ENCODE measurements at regions not wholly inside any gene's neighbourhood (a gene's known extent, or its start where the extent isn't known, plus 50 kb on each side); places are given as distances from the start of the nearest gene placed in this dataset.

- H3K4me3 Mint-ChIP-seq = no peak overlapping the region
- H3K4me1 Mint-ChIP-seq = peaks cover 6% of the 10 kb centered on the region
- no peaks in the 10 kb centered on the region for H3K36me3 Mint-ChIP-seq
- ChIA-PET CTCF (no interaction called here), POLR2A (no interaction called here)
- DNase-seq (ENCODE audit: low spot score) = no peak
- TF ChIP-seq CDX4 (CRISPR knock-in tag; IDR thresholded peaks at IDR 0.05; ENCODE audit: borderline replicate concordance) (no peak), RELA (CRISPR knock-in tag; IDR thresholded peaks at IDR 0.05; ENCODE audit: borderline replicate concordance) (no peak), NFYB (CRISPR knock-in tag; conservative IDR thresholded peaks at IDR 0.05; ENCODE audit: low read depth) (no peak), KAT7 (CRISPR knock-in tag; IDR thresholded peaks at IDR 0.05; ENCODE audit: borderline replicate concordance) (no peak), NFATC4 (CRISPR knock-in tag; IDR thresholded peaks at IDR 0.05) (no peak), IRF2 (CRISPR knock-in tag; IDR thresholded peaks at IDR 0.05; ENCODE audit: borderline replicate concordance, low read depth) (no peak), ZNF232 (CRISPR knock-in tag; IDR thresholded peaks at IDR 0.05) (no peak), SP1 (CRISPR knock-in tag; conservative IDR thresholded peaks at IDR 0.05) (no peak), IRF1 (CRISPR knock-in tag; IDR thresholded peaks at IDR 0.05) (no peak), ZNF425 (CRISPR knock-in tag; conservative IDR thresholded peaks at IDR 0.05) (no peak), ZNF396 (CRISPR knock-in tag; IDR thresholded peaks at IDR 0.05; ENCODE audit: borderline replicate concordance) (no peak), NR3C1 (CRISPR knock-in tag; conservative IDR thresholded peaks at IDR 0.05; ENCODE audit: low read depth) (no peak), ZNF138 (CRISPR knock-in tag; conservative IDR thresholded peaks at IDR 0.05) (no peak), ZBTB21 (CRISPR knock-in tag; IDR thresholded peaks at IDR 0.05; ENCODE audit: borderline replicate concordance) (no peak)
- TF ChIP-seq, protein P1, sequence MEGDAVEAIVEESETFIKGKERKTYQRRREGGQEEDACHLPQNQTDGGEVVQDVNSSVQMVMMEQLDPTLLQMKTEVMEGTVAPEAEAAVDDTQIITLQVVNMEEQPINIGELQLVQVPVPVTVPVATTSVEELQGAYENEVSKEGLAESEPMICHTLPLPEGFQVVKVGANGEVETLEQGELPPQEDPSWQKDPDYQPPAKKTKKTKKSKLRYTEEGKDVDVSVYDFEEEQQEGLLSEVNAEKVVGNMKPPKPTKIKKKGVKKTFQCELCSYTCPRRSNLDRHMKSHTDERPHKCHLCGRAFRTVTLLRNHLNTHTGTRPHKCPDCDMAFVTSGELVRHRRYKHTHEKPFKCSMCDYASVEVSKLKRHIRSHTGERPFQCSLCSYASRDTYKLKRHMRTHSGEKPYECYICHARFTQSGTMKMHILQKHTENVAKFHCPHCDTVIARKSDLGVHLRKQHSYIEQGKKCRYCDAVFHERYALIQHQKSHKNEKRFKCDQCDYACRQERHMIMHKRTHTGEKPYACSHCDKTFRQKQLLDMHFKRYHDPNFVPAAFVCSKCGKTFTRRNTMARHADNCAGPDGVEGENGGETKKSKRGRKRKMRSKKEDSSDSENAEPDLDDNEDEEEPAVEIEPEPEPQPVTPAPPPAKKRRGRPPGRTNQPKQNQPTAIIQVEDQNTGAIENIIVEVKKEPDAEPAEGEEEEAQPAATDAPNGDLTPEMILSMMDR (IDR thresholded peaks at IDR 0.05) = no peak
- H3K9me3 Mint-ChIP-seq = no peaks in the 10 kb centered on the region
- no peak for ATAC-seq
- no peak overlapping the region for H3K27ac Mint-ChIP-seq
- H3K27me3 Mint-ChIP-seq (ENCODE audit: low read depth) = peaks cover 24% of the 10 kb centered on the region
These were observed 49.8 kb upstream of the FHIP2A start for GRCh38 chr10:114771749-114772148.

Measured in WTC11 (cell line).